GM12873 (cell line): ENCODE measurements at regions not wholly inside any gene's neighbourhood (a gene's known extent, or its start where the extent isn't known, plus 50 kb on each side); places are given as distances from the start of the nearest gene placed in this dataset.

Source experiments
- CTCF ChIP-seq: IDR thresholded peaks from 2 replicates; pipeline ENCODE4 v1.5.1; 2012; ENCODE audit warnings: low read depth, mild to moderate bottlenecking, moderate library complexity, low read length, control low read depth; ENCODE audit not compliant: insufficient read depth; ENCODE audit errors: missing control alignments

GRCh38 chr3:145739926-145740325 is 421.1 kb downstream of the PLOD2 start:
- TF ChIP-seq CTCF, result no peak

GRCh38 chr3:145750657-145751056 is 410.3 kb downstream of the PLOD2 start:
- TF ChIP-seq CTCF, result no peak

GRCh38 chr3:145752576-145752975 is 408.4 kb downstream of the PLOD2 start:
- TF ChIP-seq CTCF, result no peak

GRCh38 chr3:145754605-145755289 is 406.2 kb downstream of the PLOD2 start:
- TF ChIP-seq CTCF, result no peak

GRCh38 chr3:145760036-145760435 is 400.9 kb downstream of the PLOD2 start:
- no peak for TF ChIP-seq CTCF

- no peak for TF ChIP-seq CTCF
Measured at GRCh38 chr3:145767909-145768308, 393.1 kb downstream of the PLOD2 start.

- peak; percentile 72 for TF ChIP-seq CTCF
Measured at GRCh38 chr3:145776782-145777408, 384.1 kb downstream of the PLOD2 start.
